SK-N-SH (cell line): ENCODE measurements at regions not wholly inside any gene's neighbourhood (a gene's known extent, or its start where the extent isn't known, plus 50 kb on each side); places are given as distances from the start of the nearest gene placed in this dataset.

ENCODE experiments used
- EZH2phosphoT487 ChIP-seq: fragments of 200-600 bp; sonication (generic); IDR thresholded peaks from 2 replicates; pipeline ENCODE4 v1.6.1; 2017; ENCODE audit warnings: low read depth, mixed run types, mild to moderate bottlenecking, antibody characterized with exemption, moderate library complexity, borderline replicate concordance
- RAD21 ChIP-seq: IDR thresholded peaks from 2 replicates; pipeline ENCODE4 v1.6.1; 2012; ENCODE audit warnings: mild to moderate bottlenecking, low read length
- RFX5 ChIP-seq: IDR thresholded peaks from 2 replicates; pipeline ENCODE4 v1.6.1; 2012; ENCODE audit warnings: mild to moderate bottlenecking, improper control_type of control experiment, low read length
- SIN3A ChIP-seq: IDR thresholded peaks from 2 replicates; pipeline ENCODE4 v1.6.1; 2012; ENCODE audit warnings: low read depth, mild to moderate bottlenecking, low read length, moderate library complexity, borderline replicate concordance
- SMC3 ChIP-seq: IDR thresholded peaks from 2 replicates; pipeline ENCODE4 v1.6.1; 2012; ENCODE audit warnings: low read depth, low read length, improper control_type of control experiment
- TAF1 ChIP-seq: IDR thresholded peaks from 2 replicates; pipeline ENCODE4 v1.6.1; 2012; ENCODE audit warnings: low read depth, mild to moderate bottlenecking, low read length, moderate library complexity, borderline replicate concordance
- YY1 ChIP-seq: IDR thresholded peaks from 2 replicates; pipeline ENCODE4 v1.4.0; 2012; ENCODE audit warnings: low read depth, mild to moderate bottlenecking
- TF ChIP-seq, protein P1 (sequence below): fragments of 150-350 bp; IDR thresholded peaks from 2 replicates; pipeline ENCODE4 v1.6.1; 2017; ENCODE audit warnings: antibody characterized with exemption, low read length, low read depth, borderline replicate concordance

DNA sequence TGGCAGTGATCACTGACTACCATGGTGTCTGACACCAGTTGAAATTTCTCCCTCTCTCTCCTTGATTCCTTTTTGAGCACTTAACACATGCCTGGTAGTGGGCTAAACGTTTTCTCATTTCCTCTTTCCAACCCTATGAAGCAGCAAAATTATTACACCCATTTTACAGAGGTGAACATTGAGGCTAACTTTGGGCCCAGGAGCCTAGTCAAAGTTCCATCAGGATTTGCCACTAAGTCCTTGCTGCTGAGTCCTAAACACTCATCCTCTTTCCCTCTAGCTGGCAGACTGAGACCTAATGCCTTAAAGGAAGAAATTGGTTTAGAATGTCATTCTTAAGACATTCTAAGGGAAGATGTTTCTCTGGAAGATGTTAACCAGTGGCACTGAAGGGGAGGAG is 74.7 kb upstream of the IRX3 start:
- TF ChIP-seq RAD21: no peak
- no peak for TF ChIP-seq TAF1
- TF ChIP-seq, protein P1, sequence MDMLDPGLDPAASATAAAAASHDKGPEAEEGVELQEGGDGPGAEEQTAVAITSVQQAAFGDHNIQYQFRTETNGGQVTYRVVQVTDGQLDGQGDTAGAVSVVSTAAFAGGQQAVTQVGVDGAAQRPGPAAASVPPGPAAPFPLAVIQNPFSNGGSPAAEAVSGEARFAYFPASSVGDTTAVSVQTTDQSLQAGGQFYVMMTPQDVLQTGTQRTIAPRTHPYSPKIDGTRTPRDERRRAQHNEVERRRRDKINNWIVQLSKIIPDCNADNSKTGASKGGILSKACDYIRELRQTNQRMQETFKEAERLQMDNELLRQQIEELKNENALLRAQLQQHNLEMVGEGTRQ: no peak
- TF ChIP-seq RFX5: no peak
- no peak for TF ChIP-seq EZH2phosphoT487
- TF ChIP-seq YY1: no peak
- TF ChIP-seq SMC3: no peak
- no peak for TF ChIP-seq SIN3A
